ENCODE measurements at regions not wholly inside any gene's neighbourhood (a gene's known extent, or its start where the extent isn't known, plus 50 kb on each side); places are given as distances from the start of the nearest gene placed in this dataset.
A peak's percentile ranks its signal among the peaks of the same experiment; 100 is the strongest.

DNA sequence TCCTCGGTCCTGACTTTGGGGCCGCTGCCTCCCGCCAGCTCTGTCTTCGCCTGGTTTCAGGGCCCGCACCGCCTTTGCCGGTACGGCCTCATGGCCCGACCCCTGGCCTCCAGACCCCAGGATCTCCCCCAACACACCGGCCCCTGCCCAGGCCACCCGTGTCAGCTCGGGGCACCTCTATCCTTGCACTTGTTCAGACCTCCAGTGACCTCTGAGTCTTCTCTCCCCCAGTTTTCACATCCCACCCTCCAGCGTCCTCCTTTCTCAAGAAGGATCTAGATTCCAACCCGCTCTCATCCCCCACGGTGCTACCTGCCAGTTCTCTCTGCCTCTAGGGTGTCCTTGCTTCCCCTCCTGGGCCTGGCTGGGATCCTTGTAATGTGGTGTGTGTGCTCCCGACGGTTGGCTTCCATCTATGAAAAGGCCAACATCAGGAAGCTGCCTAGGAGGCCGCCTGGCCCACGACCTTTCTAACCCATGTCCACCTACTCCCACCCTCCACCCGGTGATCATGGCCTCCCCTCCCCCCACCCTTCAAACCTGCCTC lies 61.1 kb downstream of the SPATA31C2 start:
- H3K27ac ChIP-seq (ENCODE audit: low read depth, low read length, severe bottlenecking): no peak overlapping the region
- no peaks in the 10 kb centered on the region for H3K9me3 ChIP-seq (ENCODE audit: control insufficient read depth, low read length)
- no peak overlapping the region for H3K4me3 ChIP-seq (ENCODE audit: extremely low read depth, insufficient read depth, low read length, poor library complexity, severe bottlenecking)
- 75 to 84% methylated on average over 12 to 15 of the region's 20 CpGs for WGBS, 2 experiments (ENCODE audit: insufficient coverage in 2 of 2)
- no peaks in the 10 kb centered on the region for H3K4me1 ChIP-seq (ENCODE audit: control insufficient read depth, insufficient read depth, low read length, poor library complexity, severe bottlenecking)
- H3K36me3 ChIP-seq (ENCODE audit: control insufficient read depth, insufficient read depth, low read length): no peaks in the 10 kb centered on the region

DNA sequence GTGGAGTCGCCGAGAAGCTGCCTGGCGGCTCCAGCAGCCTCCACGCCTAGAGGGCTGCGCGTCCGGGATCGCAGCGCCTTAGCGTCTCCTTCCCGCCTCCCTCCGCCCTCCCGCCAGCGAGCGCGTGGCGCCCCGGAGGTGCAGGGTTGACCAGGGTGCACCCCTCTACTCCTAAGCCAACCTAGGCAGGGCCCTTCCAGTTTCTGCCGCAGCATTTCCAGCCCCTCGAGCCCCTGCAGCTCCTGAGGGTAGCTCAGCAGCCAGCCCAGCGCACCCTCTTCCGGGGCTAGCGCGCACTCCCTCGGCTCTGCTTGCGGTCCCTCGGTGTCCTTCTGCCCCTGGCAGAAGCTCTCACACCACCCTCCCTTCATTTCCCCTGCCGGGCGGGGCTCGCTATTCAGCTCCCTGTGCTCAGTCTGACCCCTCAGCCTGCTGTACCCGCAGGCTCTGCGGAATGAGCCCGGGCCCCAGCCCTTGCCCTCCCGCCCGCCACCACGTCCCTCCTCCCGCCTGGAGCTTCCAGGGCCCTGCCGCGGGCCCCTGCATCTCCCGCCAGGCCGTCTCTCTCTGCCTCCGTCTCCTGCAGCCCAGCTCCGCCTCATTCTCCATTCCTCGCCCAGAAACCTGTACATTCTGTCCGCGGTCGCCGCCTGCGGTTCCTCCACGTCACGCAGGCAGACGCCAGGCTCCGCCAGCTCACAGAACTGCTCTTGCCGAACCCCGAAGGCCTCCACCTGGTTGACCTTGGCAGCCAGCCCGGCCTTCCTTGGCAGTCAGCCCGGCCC lies 61.8 kb downstream of the SPATA31C2 start:
- Histone ChIP-seq H3K36me3 (ENCODE audit: control insufficient read depth, insufficient read depth, low read length) (no peaks in the 10 kb centered on the region), H3K4me3 (ENCODE audit: extremely low read depth, insufficient read depth, low read length, poor library complexity, severe bottlenecking) (peak overlapping the region; percentile 41), H3K4me1 (ENCODE audit: control insufficient read depth, insufficient read depth, low read length, poor library complexity, severe bottlenecking) (no peaks in the 10 kb centered on the region), H3K9me3 (ENCODE audit: control insufficient read depth, low read length) (no peaks in the 10 kb centered on the region), H3K27ac (ENCODE audit: low read depth, low read length, severe bottlenecking) (peak overlapping the region; percentile 64)
- WGBS, 2 experiments (ENCODE audit: insufficient coverage in 2 of 2): 7% methylated on average over 50 to 53 of the region's 57 CpGs

DNA sequence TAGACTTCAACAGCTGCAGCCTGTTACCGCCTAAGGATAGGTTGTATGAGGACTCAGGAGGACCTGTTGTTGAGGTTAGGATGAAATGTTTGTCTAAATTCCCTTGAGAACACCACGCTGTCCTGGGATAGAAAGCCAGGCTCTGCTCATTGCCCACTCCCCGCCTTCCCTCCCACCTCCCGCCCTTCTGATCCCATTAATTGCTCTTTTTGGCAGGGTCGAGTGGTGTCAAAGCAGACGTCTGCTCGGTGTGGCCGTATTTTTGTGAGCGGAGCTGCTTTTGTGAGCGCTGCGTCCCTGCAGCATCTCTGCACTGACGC lies 62.3 kb downstream of the SPATA31C2 start:
- H3K4me1 ChIP-seq (ENCODE audit: control insufficient read depth, insufficient read depth, low read length, poor library complexity, severe bottlenecking): no peaks in the 10 kb centered on the region
- H3K27ac ChIP-seq (ENCODE audit: low read depth, low read length, severe bottlenecking): no peak overlapping the region
- no peaks in the 10 kb centered on the region for H3K36me3 ChIP-seq (ENCODE audit: control insufficient read depth, insufficient read depth, low read length)
- no peaks in the 10 kb centered on the region for H3K9me3 ChIP-seq (ENCODE audit: control insufficient read depth, low read length)
- peak overlapping the region; percentile 41 for H3K4me3 ChIP-seq (ENCODE audit: extremely low read depth, insufficient read depth, low read length, poor library complexity, severe bottlenecking)
- WGBS, 2 experiments (ENCODE audit: insufficient coverage in 2 of 2): 1 to 2% methylated on average over 7 to 11 of the region's 12 CpGs

DNA sequence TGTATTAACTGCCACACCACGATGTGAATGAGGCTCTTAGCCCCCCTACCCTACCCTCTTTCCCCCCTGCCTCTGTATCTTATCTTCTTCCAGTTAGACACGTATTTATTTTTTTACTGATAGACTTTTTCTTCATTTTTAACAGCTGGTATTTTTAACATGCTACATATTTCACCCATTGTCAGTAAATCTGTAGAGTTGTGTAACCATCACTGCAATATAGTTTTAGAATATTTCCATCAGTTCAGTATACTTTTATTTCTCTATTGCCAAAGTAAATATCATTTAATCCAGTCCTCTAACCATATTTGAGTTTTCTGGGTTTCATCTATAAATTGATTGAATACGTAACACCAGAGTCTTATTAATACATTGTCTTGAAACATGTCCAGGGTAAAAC lies 62.8 kb downstream of the SPATA31C2 start:
- H3K4me3 ChIP-seq (ENCODE audit: extremely low read depth, insufficient read depth, low read length, poor library complexity, severe bottlenecking): peak overlapping the region; percentile 41

DNA sequence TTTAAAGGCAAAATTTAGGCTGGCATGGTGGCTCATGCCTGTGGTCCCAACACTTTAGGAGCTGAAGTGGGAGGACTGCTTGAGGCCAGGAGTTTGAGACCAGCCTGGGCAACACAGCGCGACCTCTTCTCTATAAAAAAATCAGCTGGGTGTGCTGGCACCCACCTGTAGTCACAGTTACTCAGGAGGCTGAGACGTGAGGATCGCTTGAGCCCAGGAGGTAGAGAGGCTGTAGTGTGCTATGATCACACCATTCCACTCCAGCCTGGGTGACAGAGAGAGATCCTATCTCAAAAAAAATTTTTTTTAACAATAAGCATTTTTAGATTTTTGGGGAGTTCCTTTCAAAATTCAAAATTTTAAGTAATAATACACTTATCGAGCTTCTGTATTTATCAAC lies 63.3 kb downstream of the SPATA31C2 start:
- Histone ChIP-seq H3K4me1 (ENCODE audit: control insufficient read depth, insufficient read depth, low read length, poor library complexity, severe bottlenecking) (no peaks in the 10 kb centered on the region), H3K36me3 (ENCODE audit: control insufficient read depth, insufficient read depth, low read length) (no peaks in the 10 kb centered on the region), H3K9me3 (ENCODE audit: control insufficient read depth, low read length) (no peaks in the 10 kb centered on the region), H3K4me3 (ENCODE audit: extremely low read depth, insufficient read depth, low read length, poor library complexity, severe bottlenecking) (no peak overlapping the region), H3K27ac (ENCODE audit: low read depth, low read length, severe bottlenecking) (no peak overlapping the region)
- 100% methylated on average over 2 of the region's 5 CpGs for WGBS, 2 experiments (ENCODE audit: insufficient coverage in 2 of 2)

More for the DNA sequence above, 62.8 kb downstream of the SPATA31C2 start:
- 56% methylated on average over 1 of the region's 3 CpGs; no CpG with 5 or more reads in 1 of the 2 experiments for WGBS, 2 experiments (ENCODE audit: insufficient coverage in 2 of 2)
- no peaks in the 10 kb centered on the region for H3K4me1 ChIP-seq (ENCODE audit: control insufficient read depth, insufficient read depth, low read length, poor library complexity, severe bottlenecking)
- H3K27ac ChIP-seq (ENCODE audit: low read depth, low read length, severe bottlenecking): no peak overlapping the region
- no peaks in the 10 kb centered on the region for H3K36me3 ChIP-seq (ENCODE audit: control insufficient read depth, insufficient read depth, low read length)
- H3K9me3 ChIP-seq (ENCODE audit: control insufficient read depth, low read length): no peaks in the 10 kb centered on the region

DNA sequence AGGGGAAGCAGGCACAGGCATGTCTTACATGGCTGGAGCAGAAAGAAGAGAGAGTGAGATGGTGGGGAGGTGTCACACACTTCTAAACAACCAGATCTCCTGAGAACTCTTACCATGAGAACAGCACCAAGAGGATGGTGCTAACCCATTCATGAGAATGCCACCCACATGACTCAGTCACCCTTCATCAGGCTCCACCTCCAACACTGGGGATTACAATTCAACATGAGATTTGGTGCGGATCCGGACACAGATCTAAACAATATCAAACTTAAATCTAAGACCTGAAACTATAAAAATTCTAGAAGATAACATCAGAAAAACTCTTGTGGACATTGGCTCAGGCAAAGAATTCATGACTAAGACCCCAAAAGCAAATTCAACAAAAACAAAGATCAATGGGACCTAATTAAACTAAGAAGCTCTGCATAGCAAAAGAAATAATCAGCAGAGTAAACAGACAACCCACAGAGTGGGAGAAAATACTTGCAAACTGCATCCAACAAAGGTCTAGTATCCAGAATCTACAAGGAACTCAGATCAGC lies 65.4 kb downstream of the SPATA31C2 start:
- H3K4me3 ChIP-seq (ENCODE audit: extremely low read depth, insufficient read depth, low read length, poor library complexity, severe bottlenecking): no peak overlapping the region
- no peaks in the 10 kb centered on the region for H3K4me1 ChIP-seq (ENCODE audit: control insufficient read depth, insufficient read depth, low read length, poor library complexity, severe bottlenecking)
- H3K27ac ChIP-seq (ENCODE audit: low read depth, low read length, severe bottlenecking): no peak overlapping the region

DNA sequence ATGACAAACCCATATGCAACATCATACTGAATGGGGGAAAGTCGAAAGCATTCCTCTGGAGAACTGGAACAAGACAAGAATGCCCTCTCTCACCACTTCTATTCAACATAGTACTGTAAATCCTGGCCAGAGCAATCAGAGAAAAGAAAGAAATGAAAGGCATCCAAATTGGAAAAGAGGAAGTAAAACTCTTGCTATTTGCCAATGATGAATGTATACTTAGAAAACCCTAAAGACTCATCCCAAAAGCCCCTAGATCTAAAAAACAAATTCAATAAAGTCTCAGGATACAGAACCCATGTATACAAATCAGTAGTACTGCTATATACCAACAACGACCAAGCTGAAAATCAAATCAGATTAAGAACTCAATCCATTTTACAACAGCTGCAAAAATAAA lies 66.9 kb downstream of the SPATA31C2 start:
- WGBS, 2 experiments (ENCODE audit: insufficient coverage in 2 of 2): no CpG with 5 or more reads among the region's 2 CpGs
- Histone ChIP-seq H3K9me3 (ENCODE audit: control insufficient read depth, low read length) (no peaks in the 10 kb centered on the region), H3K4me3 (ENCODE audit: extremely low read depth, insufficient read depth, low read length, poor library complexity, severe bottlenecking) (no peak overlapping the region), H3K36me3 (ENCODE audit: control insufficient read depth, insufficient read depth, low read length) (no peaks in the 10 kb centered on the region), H3K27ac (ENCODE audit: low read depth, low read length, severe bottlenecking) (no peak overlapping the region), H3K4me1 (ENCODE audit: control insufficient read depth, insufficient read depth, low read length, poor library complexity, severe bottlenecking) (no peaks in the 10 kb centered on the region)

More for the DNA sequence above, 65.4 kb downstream of the SPATA31C2 start:
- Histone ChIP-seq H3K36me3 (ENCODE audit: control insufficient read depth, insufficient read depth, low read length) (no peaks in the 10 kb centered on the region), H3K9me3 (ENCODE audit: control insufficient read depth, low read length) (no peaks in the 10 kb centered on the region)
- WGBS, 2 experiments (ENCODE audit: insufficient coverage in 2 of 2): 100% methylated on average over 1 to 2 of the region's 2 CpGs

DNA sequence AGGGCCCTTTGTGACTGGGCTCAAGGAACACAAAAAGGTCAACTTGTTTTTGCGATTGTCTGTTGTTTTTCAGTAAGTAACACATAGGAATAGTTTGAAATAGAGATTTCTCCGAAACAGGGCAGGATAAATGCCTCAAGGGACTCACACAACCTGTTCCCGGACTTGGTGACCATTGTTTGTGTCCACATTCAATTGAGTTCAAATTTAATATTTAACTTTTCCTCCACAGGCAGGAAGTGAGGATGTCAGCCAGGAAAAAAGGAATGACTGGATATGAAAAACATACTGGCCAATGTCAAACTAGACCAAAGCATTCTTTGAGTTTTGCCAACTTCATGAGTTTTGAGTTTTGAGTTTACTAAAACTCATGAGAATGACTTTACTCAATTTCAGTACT lies 72.7 kb downstream of the SPATA31C2 start:
- Histone ChIP-seq H3K9me3 (ENCODE audit: control insufficient read depth, low read length) (no peaks in the 10 kb centered on the region), H3K4me1 (ENCODE audit: control insufficient read depth, insufficient read depth, low read length, poor library complexity, severe bottlenecking) (no peaks in the 10 kb centered on the region), H3K4me3 (ENCODE audit: extremely low read depth, insufficient read depth, low read length, poor library complexity, severe bottlenecking) (no peak overlapping the region), H3K27ac (ENCODE audit: low read depth, low read length, severe bottlenecking) (no peak overlapping the region), H3K36me3 (ENCODE audit: control insufficient read depth, insufficient read depth, low read length) (no peaks in the 10 kb centered on the region)
- WGBS, 2 experiments (ENCODE audit: insufficient coverage in 2 of 2): 80 to 93% methylated on average over 1 to 3 of the region's 3 CpGs

DNA sequence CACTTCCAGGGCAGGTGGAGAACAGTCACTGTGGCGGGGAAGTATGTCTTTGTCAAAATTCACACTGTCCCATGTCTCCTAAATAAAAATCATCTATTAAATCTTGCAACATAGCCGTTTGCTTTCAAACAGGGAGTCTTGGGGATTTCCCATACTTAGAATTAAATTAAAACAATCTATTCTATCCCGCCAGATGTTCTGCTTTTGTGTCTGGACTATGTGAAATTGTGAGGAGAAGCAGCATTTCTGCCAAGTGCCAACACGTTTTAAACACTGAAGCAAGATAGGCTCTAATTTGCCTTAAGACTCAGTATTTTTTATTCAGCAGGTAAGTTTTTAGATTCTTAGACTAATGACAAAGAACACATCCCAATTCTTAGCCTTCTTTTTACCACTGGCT lies 73.7 kb downstream of the SPATA31C2 start:
- Histone ChIP-seq H3K36me3 (ENCODE audit: control insufficient read depth, insufficient read depth, low read length) (no peaks in the 10 kb centered on the region), H3K27ac (ENCODE audit: low read depth, low read length, severe bottlenecking) (no peak overlapping the region), H3K4me1 (ENCODE audit: control insufficient read depth, insufficient read depth, low read length, poor library complexity, severe bottlenecking) (no peaks in the 10 kb centered on the region), H3K9me3 (ENCODE audit: control insufficient read depth, low read length) (no peaks in the 10 kb centered on the region), H3K4me3 (ENCODE audit: extremely low read depth, insufficient read depth, low read length, poor library complexity, severe bottlenecking) (no peak overlapping the region)
- 71 to 93% methylated on average over 1 to 2 of the region's 4 CpGs for WGBS, 2 experiments (ENCODE audit: insufficient coverage in 2 of 2)

DNA sequence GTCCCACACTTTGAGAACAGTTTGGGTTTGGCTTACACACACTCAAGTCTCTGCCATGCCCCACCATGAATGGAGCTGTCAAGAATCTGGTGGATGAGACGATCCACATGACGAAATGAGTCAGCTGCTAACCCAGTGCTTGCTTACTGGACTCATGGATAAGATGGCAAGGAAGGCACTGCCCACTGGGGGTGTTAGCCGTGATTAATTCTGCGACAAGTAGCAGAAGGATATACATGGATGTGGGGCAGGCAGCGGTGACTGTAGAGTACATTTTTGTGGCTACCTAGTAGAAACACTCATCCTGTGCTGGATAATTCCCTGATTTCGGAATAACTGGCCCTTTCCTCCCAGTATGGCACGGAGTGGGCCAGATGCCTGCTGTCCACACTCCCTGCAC lies 77.5 kb downstream of the SPATA31C2 start:
- no peaks in the 10 kb centered on the region for H3K9me3 ChIP-seq (ENCODE audit: control insufficient read depth, low read length)
- 92 to 97% methylated on average over 6 to 7 of the region's 7 CpGs for WGBS, 2 experiments (ENCODE audit: insufficient coverage in 2 of 2)
- no peaks in the 10 kb centered on the region for H3K36me3 ChIP-seq (ENCODE audit: control insufficient read depth, insufficient read depth, low read length)
- no peak overlapping the region for H3K27ac ChIP-seq (ENCODE audit: low read depth, low read length, severe bottlenecking)
- no peaks in the 10 kb centered on the region for H3K4me1 ChIP-seq (ENCODE audit: control insufficient read depth, insufficient read depth, low read length, poor library complexity, severe bottlenecking)
- no peak overlapping the region for H3K4me3 ChIP-seq (ENCODE audit: extremely low read depth, insufficient read depth, low read length, poor library complexity, severe bottlenecking)

DNA sequence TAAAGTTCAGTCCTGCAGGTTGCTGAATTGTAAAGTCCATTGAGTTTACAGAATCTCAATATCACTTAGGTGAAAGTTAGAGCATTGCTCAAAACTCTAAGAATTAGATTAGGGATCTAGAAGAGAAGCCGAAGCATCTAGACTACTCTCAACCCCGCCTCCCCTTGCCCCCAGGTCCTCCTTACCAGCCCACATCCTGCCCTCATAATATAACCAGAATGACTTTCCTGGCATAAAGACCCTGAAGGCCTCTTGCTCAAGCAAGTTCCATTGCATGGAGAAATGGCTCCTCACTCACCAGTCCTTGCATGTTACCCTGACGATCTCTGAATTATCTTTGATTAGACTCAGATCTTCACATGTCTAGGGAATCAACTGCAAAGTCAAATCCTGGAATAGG lies 78.8 kb downstream of the SPATA31C2 start:
- H3K9me3 ChIP-seq (ENCODE audit: control insufficient read depth, low read length): peaks cover 2% of the 10 kb centered on the region
- WGBS, 2 experiments (ENCODE audit: insufficient coverage in 2 of 2): 90 to 92% methylated on average over 1 to 3 of the region's 3 CpGs
- H3K4me3 ChIP-seq (ENCODE audit: extremely low read depth, insufficient read depth, low read length, poor library complexity, severe bottlenecking): no peak overlapping the region
- no peaks in the 10 kb centered on the region for H3K36me3 ChIP-seq (ENCODE audit: control insufficient read depth, insufficient read depth, low read length)
- H3K4me1 ChIP-seq (ENCODE audit: control insufficient read depth, insufficient read depth, low read length, poor library complexity, severe bottlenecking): no peaks in the 10 kb centered on the region
- no peak overlapping the region for H3K27ac ChIP-seq (ENCODE audit: low read depth, low read length, severe bottlenecking)
